Type B pancreatic cell (in vitro differentiated cells): ENCODE measurements at regions not wholly inside any gene's neighbourhood (a gene's known extent, or its start where the extent isn't known, plus 50 kb on each side); places are given as distances from the start of the nearest gene placed in this dataset.

Source experiments
- DNase-seq: peaks from one replicate; pipeline ENCODE4 v3.0.0; 2021; ENCODE audit warnings: mixed read lengths; ENCODE audit not compliant: unreplicated experiment; ENCODE audit errors: extremely low spot score
- H3K27ac Mint-ChIP-seq: 2 replicates; pipeline ENCODE4 v1.8.0; 2021; ENCODE audit warnings: mild to moderate bottlenecking, mixed read lengths
- H3K27me3 Mint-ChIP-seq: 2 replicates; pipeline ENCODE4 v1.8.0; 2021; ENCODE audit warnings: mixed read lengths
- H3K36me3 Mint-ChIP-seq: 2 replicates; pipeline ENCODE4 v1.8.0; 2021; ENCODE audit warnings: mixed read lengths
- H3K4me1 Mint-ChIP-seq: one replicate; pipeline ENCODE4 v1.8.0; 2021; ENCODE audit warnings: mixed read lengths; ENCODE audit not compliant: unreplicated experiment
- H3K4me3 Mint-ChIP-seq: 2 replicates; pipeline ENCODE4 v1.8.0; 2021; ENCODE audit warnings: mild to moderate bottlenecking, mixed read lengths
- H3K9me3 Mint-ChIP-seq: 2 replicates; pipeline ENCODE4 v1.8.0; 2021; ENCODE audit warnings: mixed read lengths
- TF ChIP-seq, protein P1 (sequence below): fragments of 200-600 bp; sonication (generic); conservative IDR thresholded peaks from 2 replicates; pipeline ENCODE4 v1.5.0; 2021; ENCODE audit warnings: antibody characterized with exemption, mild to moderate bottlenecking

DNA sequence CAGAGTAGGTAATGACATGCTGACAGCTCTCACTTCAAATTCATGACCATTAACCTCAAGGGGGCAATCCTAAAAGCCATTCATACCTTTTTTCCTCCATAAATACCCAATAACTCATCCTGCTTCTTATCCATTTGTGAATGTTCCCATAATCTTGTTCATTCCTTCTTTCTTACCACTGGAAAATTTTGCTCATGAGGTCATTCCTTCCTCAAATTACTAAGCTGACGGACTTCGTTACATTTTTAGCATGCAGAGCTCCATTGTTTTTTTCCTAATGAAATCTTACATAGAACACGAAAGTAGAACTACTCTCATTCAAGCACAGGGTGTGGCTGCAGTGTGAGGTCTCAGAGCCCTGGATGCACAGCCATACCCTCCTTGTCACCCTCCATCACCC, 276.5 kb upstream of the DPYD start:
- peaks cover 9% of the 10 kb centered on the region for H3K27me3 Mint-ChIP-seq
- no peaks in the 10 kb centered on the region for H3K36me3 Mint-ChIP-seq
- peaks cover 4% of the 10 kb centered on the region for H3K4me1 Mint-ChIP-seq

DNA sequence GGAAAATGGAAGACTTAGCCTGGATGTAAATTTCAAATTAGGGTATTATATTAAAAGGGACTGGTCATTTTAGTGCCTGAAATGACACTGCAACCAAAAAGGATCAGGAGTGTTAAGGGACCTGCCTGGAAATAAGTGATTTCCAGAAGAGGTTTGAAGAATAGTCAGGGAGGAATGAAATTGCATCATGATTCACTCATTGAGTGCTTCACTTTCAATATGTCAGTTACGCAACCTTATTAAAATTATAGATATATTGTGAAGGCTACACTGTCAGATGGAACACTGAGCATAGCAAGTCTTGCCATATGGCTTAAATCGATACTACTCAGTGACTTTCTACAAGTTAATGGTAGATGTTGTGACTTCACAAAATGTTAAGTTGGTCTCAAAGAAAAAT, 275.2 kb upstream of the DPYD start:
- no peaks in the 10 kb centered on the region for H3K36me3 Mint-ChIP-seq
- TF ChIP-seq, protein P1, sequence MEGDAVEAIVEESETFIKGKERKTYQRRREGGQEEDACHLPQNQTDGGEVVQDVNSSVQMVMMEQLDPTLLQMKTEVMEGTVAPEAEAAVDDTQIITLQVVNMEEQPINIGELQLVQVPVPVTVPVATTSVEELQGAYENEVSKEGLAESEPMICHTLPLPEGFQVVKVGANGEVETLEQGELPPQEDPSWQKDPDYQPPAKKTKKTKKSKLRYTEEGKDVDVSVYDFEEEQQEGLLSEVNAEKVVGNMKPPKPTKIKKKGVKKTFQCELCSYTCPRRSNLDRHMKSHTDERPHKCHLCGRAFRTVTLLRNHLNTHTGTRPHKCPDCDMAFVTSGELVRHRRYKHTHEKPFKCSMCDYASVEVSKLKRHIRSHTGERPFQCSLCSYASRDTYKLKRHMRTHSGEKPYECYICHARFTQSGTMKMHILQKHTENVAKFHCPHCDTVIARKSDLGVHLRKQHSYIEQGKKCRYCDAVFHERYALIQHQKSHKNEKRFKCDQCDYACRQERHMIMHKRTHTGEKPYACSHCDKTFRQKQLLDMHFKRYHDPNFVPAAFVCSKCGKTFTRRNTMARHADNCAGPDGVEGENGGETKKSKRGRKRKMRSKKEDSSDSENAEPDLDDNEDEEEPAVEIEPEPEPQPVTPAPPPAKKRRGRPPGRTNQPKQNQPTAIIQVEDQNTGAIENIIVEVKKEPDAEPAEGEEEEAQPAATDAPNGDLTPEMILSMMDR = no peak
- H3K9me3 Mint-ChIP-seq = peaks cover 4% of the 10 kb centered on the region
- no peak for DNase-seq
- H3K27me3 Mint-ChIP-seq = peaks cover 6% of the 10 kb centered on the region
- H3K4me1 Mint-ChIP-seq = no peaks in the 10 kb centered on the region
- H3K27ac Mint-ChIP-seq = no peak overlapping the region
- H3K4me3 Mint-ChIP-seq = no peak overlapping the region

More for the DNA sequence above, 276.5 kb upstream of the DPYD start:
- no peak overlapping the region for H3K4me3 Mint-ChIP-seq
- H3K27ac Mint-ChIP-seq = no peak overlapping the region
- H3K9me3 Mint-ChIP-seq = peaks cover 4% of the 10 kb centered on the region
- no peak for DNase-seq
- TF ChIP-seq, protein P1 = no peak

DNA sequence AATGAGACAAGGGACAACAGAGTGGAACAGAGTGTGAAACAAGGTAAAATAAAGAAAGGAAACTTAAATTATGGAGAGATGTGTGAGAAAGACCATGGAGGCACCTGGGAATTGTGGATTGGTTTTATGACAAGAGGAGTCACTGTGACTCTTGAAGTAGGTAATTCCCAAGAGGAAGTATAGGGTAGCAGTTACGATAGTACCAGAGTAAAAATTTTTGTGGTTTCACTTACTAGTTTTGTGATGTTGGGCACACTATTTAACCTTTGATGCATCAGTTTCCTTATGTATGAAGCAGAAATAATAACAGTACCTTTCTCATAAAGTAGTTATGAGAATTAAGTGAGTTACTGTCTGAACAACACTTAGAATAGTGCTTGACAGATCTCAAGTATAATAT, 267.9 kb upstream of the DPYD start:
- no peaks in the 10 kb centered on the region for H3K9me3 Mint-ChIP-seq
- H3K4me3 Mint-ChIP-seq = no peak overlapping the region
- peaks cover 4% of the 10 kb centered on the region for H3K27me3 Mint-ChIP-seq
- TF ChIP-seq, protein P1 = no peak
- H3K27ac Mint-ChIP-seq = no peak overlapping the region
- no peaks in the 10 kb centered on the region for H3K36me3 Mint-ChIP-seq
- DNase-seq = no peak
- no peaks in the 10 kb centered on the region for H3K4me1 Mint-ChIP-seq

DNA sequence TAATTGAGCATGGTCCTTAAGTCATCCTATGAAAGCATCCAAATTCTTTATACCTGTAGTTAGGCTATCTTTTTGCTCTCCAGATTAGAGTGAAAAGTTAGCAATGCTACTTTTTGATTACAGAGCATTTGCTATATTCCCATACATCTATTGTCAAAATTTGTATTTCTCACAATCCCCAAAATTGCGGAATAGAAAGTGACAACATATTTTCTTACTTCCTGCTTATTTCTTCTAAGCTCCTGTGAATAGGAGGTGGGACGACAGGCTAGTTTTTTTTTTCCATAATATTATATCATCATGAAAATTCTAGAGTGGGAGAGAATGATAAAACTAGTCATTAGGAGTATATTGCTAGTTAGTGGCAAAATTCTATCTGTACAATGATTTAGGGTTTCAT, 264.0 kb upstream of the DPYD start:
- peaks cover 4% of the 10 kb centered on the region for H3K27me3 Mint-ChIP-seq
- H3K4me1 Mint-ChIP-seq = no peaks in the 10 kb centered on the region
- H3K27ac Mint-ChIP-seq = no peak overlapping the region
- no peak overlapping the region for H3K4me3 Mint-ChIP-seq
- TF ChIP-seq, protein P1 = no peak
- DNase-seq = no peak
- H3K36me3 Mint-ChIP-seq = no peaks in the 10 kb centered on the region
- H3K9me3 Mint-ChIP-seq = no peaks in the 10 kb centered on the region

DNA sequence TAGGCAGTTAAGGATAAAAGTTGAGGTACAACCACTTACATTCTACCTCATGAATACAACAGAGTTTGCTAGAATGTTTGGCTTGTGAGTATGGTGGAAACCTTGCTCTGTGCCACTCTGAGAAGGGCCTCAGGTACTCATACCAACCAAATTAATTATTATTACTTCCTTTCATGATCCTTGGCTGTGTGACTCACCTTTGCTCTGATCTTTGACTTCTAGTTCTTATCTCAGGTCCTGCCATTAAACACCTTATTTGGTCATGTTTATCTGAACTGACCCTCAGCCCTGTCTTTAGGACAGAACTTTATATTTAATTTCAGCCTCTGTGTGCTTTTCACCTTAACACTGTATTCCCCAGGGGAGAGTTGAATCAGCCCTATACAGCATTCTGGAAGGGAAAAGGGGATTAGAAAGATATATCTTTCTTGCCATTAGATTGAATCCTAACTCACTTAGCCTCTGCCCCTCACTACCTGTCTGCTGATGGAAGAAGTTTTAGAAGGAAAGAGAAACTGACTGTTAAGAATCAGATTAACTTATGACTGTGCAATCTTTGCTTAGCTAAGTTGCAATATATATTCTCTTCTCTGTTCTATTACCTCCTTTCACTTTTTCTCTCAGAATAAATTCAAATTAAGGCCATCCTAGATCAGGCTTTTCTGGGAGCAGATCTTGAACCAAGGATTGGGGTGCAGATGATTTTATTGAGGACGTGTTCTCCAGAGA, 260.4 kb upstream of the DPYD start:
- Mint-ChIP-seq H3K9me3 (no peaks in the 10 kb centered on the region), H3K27ac (no peak overlapping the region), H3K27me3 (peaks cover 4% of the 10 kb centered on the region), H3K4me1 (no peaks in the 10 kb centered on the region), H3K36me3 (no peaks in the 10 kb centered on the region), H3K4me3 (no peak overlapping the region)
- TF ChIP-seq, protein P1 = no peak
- no peak for DNase-seq
